Upper lobe of right lung (tissue), 1 donor: ENCODE measurements at regions not wholly inside any gene's neighbourhood (a gene's known extent, or its start where the extent isn't known, plus 50 kb on each side); places are given as distances from the start of the nearest gene placed in this dataset.
"Not testable (repeated sequence)": the region's sequence is repeated elsewhere in the genome, so short reads cannot be mapped to it uniquely, and the experiment has no call there.

Source experiments
- ATAC-seq: fragments of 200-7000 bp; cut with Tn5 transposase; one replicate; pipeline ENCODE4 v1.9.1; 2020; ENCODE audit warnings: mild to moderate bottlenecking, moderate library complexity
- DNase-seq: peaks from one replicate; pipeline ENCODE4 v3.0.0-alpha.2; 2020
- H3K27ac ChIP-seq: fragments of 200-600 bp; one replicate; pipeline ENCODE4 v1.8.0; 2022
- H3K27me3 ChIP-seq: fragments of 200-600 bp; one replicate; pipeline ENCODE4 v1.8.0; 2022; ENCODE audit warnings: mild to moderate bottlenecking
- H3K36me3 ChIP-seq: fragments of 200-600 bp; one replicate; pipeline ENCODE4 v1.8.0; 2022
- H3K4me1 ChIP-seq: fragments of 200-600 bp; one replicate; pipeline ENCODE4 v1.8.0; 2022
- H3K4me3 ChIP-seq: fragments of 200-600 bp; one replicate; pipeline ENCODE4 v1.8.0; 2022; ENCODE audit warnings: mild to moderate bottlenecking
- H3K9me3 ChIP-seq: fragments of 200-600 bp; one replicate; pipeline ENCODE4 v1.8.0; 2022
- CTCF ChIP-seq: fragments of 200-600 bp; IDR thresholded peaks from one replicate; pipeline ENCODE4 v1.8.0; 2022; ENCODE audit warnings: antibody characterized with exemption
- intact Hi-C: fragments of 100-400 bp; cut with DNase I; formaldehyde crosslinking; loops from one replicate; pipeline ENCODE4 v1.11.0; 2022
- donor health status: DM: no; HTN: yes; CAD: no; lungs with severe emphysema.

- H3K4me1 ChIP-seq = no peaks in the 10 kb centered on the region
- TF ChIP-seq CTCF = no peak
- no peaks in the 10 kb centered on the region for H3K27me3 ChIP-seq
- peaks cover 4% of the 10 kb centered on the region for H3K9me3 ChIP-seq
- DNase-seq = no peak
- H3K36me3 ChIP-seq = no peaks in the 10 kb centered on the region
- no peak overlapping the region for H3K4me3 ChIP-seq
- intact Hi-C loops = no loop called here
- ATAC-seq = no peak
- no peak overlapping the region for H3K27ac ChIP-seq
Measured at GRCh38 chr9:26789959-26790358, 102.6 kb downstream of the CAAP1 start.

- no peak for TF ChIP-seq CTCF
- intact Hi-C loops = no loop called here
- H3K27ac ChIP-seq = no peak overlapping the region
- no peak overlapping the region for H3K4me3 ChIP-seq
- DNase-seq (no peak), ATAC-seq (no peak)
- H3K27me3 ChIP-seq = no peaks in the 10 kb centered on the region
- H3K36me3 ChIP-seq = no peaks in the 10 kb centered on the region
- H3K9me3 ChIP-seq = no peaks in the 10 kb centered on the region
- H3K4me1 ChIP-seq = no peaks in the 10 kb centered on the region
Measured at GRCh38 chr9:26786564-26786963, 106.0 kb downstream of the CAAP1 start.

- H3K27me3 ChIP-seq = no peaks in the 10 kb centered on the region
- no peak for TF ChIP-seq CTCF
- H3K4me3 ChIP-seq = no peak overlapping the region
- H3K36me3 ChIP-seq = no peaks in the 10 kb centered on the region
- H3K4me1 ChIP-seq = no peaks in the 10 kb centered on the region
- intact Hi-C loops = no loop called here
- no peak for ATAC-seq
- H3K9me3 ChIP-seq = no peaks in the 10 kb centered on the region
- no peak overlapping the region for H3K27ac ChIP-seq
- DNase-seq = no peak
Measured at GRCh38 chr9:26782899-26783298, 109.7 kb downstream of the CAAP1 start.

GRCh38 chr9:26781906-26782305, 110.7 kb downstream of the CAAP1 start:
- H3K9me3 ChIP-seq = no peaks in the 10 kb centered on the region
- intact Hi-C loops = no loop called here

GRCh38 chr9:26780307-26780706, 112.3 kb downstream of the CAAP1 start:
- ATAC-seq, intact Hi-C loops, DNase-seq: not testable (repeated sequence)

More at GRCh38 chr9:26781906-26782305, 110.7 kb downstream of the CAAP1 start:
- Histone ChIP-seq H3K4me1 (no peaks in the 10 kb centered on the region), H3K27ac (no peak overlapping the region), H3K36me3 (no peaks in the 10 kb centered on the region), H3K27me3 (no peaks in the 10 kb centered on the region), H3K4me3 (no peak overlapping the region)
- no peak for TF ChIP-seq CTCF
- no peak for ATAC-seq
- no peak for DNase-seq

GRCh38 chr9:26779062-26779461, 113.5 kb downstream of the CAAP1 start:
- no peak for DNase-seq
- H3K27ac ChIP-seq = no peak overlapping the region
- intact Hi-C loops = no loop called here
- H3K4me1 ChIP-seq = no peaks in the 10 kb centered on the region
- ATAC-seq = no peak
- no peak for TF ChIP-seq CTCF
- no peak overlapping the region for H3K4me3 ChIP-seq
- no peaks in the 10 kb centered on the region for H3K9me3 ChIP-seq
- H3K36me3 ChIP-seq = no peaks in the 10 kb centered on the region
- H3K27me3 ChIP-seq = no peaks in the 10 kb centered on the region

More at GRCh38 chr9:26780307-26780706, 112.3 kb downstream of the CAAP1 start:
- H3K4me1 ChIP-seq, H3K36me3 ChIP-seq, H3K27ac ChIP-seq, H3K27me3 ChIP-seq, H3K4me3 ChIP-seq, H3K9me3 ChIP-seq: not testable (repeated sequence)
